GM21717 (cell line): ENCODE measurements at regions not wholly inside any gene's neighbourhood (a gene's known extent, or its start where the extent isn't known, plus 50 kb on each side); places are given as distances from the start of the nearest gene placed in this dataset.

ENCODE experiments used
- ATAC-seq: cut with Tn5 transposase; IDR thresholded peaks from one replicate; pipeline ENCODE4 v1.9.1; 2021; ENCODE audit warnings: mild to moderate bottlenecking, moderate library complexity; ENCODE audit not compliant: unreplicated experiment

DNA sequence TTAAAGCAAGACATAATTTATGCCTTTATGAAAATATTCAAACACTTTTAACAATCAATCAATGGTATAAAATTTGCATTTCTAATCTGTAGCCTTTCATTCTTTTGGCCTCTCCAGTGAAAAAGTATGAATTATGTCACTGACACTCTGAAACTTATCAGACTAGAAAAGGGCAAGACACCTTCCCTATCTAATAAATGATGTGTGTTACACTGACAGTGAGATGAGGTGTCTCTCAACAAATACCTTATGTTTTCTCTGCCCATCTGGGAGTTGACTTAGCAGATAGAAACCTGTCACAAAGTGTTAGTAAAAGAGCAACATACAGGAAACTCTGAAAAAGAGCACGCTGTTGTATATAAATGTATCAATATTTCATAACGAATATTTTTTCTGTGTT, 94.2 kb upstream of the TECRL start:
- no peak for ATAC-seq

DNA sequence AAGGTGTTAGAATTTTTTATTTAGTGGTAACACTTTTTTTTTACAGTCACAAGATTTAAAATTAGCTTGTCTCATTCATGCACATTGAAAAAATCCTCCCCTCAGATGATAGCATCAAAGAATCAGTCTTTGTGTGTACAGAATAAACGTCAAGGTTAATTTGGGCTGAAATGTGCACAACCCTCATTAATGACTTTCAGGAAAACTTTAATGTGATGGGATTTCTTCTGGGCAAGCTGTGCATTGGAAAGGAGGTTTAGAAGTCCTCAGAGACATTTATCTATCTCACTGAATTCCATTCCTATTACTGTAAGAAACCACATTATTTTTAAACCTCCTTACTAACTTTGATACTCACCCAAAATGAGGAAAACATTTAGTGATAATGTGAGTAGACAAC, 88.2 kb upstream of the TECRL start:
- no peak for ATAC-seq

DNA sequence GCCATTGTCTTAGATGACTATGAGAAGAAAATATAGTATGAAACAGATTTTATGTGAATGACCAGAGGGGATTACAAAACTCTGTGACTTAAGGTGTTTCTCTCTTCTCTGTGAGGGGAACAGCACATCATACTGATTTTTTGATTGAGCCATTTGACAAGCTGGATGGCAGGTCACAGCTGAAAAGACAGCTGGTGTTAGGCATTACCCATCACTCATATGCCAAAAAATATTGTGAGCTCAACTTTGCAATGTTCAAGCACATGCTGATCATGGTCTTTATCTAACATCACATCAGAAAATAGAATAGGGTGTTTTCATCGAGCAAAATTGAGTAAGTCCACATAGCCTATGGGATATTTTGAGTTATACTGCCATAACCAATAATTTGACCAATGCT, 86.7 kb upstream of the TECRL start:
- no peak for ATAC-seq

DNA sequence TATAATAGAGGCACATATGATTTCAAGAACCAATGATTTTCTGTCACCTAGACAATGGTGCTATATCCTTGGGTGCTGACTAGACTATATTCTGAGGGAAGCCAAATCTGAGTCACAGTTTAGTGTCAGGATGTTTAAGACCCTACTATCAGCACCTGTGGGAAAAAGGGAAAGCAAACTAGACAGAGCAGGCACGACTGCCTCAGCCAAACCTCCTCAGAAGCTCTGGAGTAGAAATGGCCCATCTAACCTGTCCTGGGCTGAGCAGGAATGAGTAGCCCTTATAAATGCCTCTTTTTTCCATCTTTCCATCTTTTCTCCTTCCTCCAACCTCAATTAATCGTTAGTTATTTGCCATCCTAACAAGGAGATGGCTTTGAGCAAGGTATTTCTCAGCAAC, 80.4 kb upstream of the TECRL start:
- ATAC-seq = no peak

DNA sequence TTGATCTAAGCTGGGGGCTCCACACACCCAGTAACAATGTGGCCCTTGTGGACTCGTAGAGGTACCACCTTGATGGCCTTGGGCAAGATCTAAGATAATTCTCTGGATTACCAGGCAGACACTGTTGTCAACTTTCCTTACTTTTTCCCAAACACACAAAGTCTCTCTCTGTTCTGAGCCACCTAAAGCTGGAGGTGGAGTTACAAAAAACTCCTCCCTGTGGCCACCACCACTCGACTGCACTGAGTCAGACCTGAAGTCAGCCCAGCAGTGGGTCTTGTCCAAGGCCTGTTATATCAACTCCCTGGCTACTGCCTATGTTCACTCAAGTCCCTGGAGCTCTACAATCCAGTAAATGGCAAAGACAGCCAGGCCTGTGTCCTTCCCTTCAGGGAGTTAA, 70.1 kb upstream of the TECRL start:
- ATAC-seq = no peak

DNA sequence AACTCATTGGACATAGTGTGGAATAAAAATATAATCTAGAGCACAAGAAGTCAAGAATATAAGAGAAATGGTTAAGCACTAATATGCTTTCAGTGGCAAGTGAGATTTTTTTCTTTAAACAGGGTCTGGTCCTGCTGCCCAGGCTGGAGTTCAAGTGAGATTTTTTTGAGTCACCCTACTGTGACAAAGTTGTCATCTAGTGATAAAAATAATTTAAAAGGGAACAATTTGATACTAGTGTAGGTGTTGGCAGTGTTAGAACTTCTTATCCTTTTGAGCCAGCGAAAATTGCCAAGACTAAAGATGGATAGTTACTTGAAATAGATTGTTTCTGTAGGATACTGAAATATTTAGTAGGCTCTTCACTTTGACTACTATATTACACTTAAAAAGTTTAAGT, 67.9 kb upstream of the TECRL start:
- ATAC-seq = no peak

DNA sequence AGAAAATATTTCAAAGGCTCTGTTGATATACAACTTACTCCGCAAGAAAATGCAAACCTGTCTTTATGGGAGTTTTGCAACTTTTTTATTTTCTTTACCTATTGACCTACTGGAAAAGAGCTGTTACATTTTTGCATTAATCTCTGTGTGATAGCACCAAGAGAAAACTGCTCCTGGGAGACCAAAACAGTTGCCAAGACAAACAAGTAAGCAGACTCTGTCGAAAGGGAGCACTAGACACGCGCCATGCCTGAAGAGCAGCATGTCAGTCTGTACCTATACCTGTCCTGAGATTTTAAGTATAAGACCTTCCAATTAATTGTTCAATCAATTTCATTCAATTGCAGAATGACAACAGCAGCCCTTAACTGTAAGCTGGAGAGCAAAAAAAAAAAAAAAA, 56.0 kb upstream of the TECRL start:
- ATAC-seq = no peak

DNA sequence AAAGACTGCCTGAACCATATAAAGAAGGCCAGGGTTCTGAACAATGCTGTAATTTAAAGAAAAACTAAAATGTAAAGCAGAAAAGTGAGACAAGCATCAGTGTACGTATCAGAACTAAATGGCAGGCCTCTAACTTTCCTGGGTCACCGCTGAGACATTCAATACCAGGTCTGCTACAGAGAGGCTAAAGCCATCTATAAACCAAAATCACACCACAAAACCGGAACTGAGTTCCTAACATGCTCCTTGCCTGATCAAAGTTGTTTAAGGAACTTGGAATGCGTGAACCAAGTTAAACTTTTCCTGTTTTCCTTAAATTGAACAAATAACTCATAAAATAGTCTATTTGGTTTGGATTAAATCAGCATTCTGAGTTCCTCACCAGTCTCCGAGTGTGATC, 55.3 kb upstream of the TECRL start:
- ATAC-seq = no peak
